Ovary (tissue), 3 donors: ENCODE measurements at regions not wholly inside any gene's neighbourhood (a gene's known extent, or its start where the extent isn't known, plus 50 kb on each side); places are given as distances from the start of the nearest gene placed in this dataset.

Experiments used
- CTCF ChIP-seq, 3 donors: fragments of 450-650 bp in 2 of 3; fragments of 200-600 bp in 1 of 3; IDR thresholded peaks; one replicate each; pipeline versions ENCODE4 v1.5.1 to v1.8.0; 2016 to 2022; ENCODE audit warnings: antibody characterized with exemption in 3 of 3, mild to moderate bottlenecking in 1 of 3
- EP300 ChIP-seq: sonication (generic); formaldehyde crosslinking; IDR thresholded peaks from one replicate; pipeline ENCODE4 v1.6.1; 2017; ENCODE audit warnings: antibody characterized with exemption
- POLR2A ChIP-seq: fragments of 450-650 bp; IDR thresholded peaks from one replicate; pipeline ENCODE4 v1.6.1; 2017; ENCODE audit warnings: antibody characterized with exemption, mild to moderate bottlenecking, moderate library complexity
- donor health status: DM: no; HTN: no; CAD: no.

- TF ChIP-seq CTCF (IDR thresholded peaks at IDR 0.05) (no peak), POLR2A (no peak), EP300 (no peak)
These were observed 224.3 kb upstream of the SOX2 start for GRCh38 chr3:181487236-181487978.
